ELF-1 (cell line): ENCODE measurements at regions not wholly inside any gene's neighbourhood (a gene's known extent, or its start where the extent isn't known, plus 50 kb on each side); places are given as distances from the start of the nearest gene placed in this dataset.

Experiments used
- DNase-seq: peaks from one replicate; pipeline ENCODE4 v3.0.0-alpha.2; 2016; ENCODE audit warnings: low read depth, low spot score

- no peak for DNase-seq
Measured at GRCh38 chr10:83250396-83250795, 888.9 kb upstream of the GHITM start.

- DNase-seq, result no peak
Measured at GRCh38 chr10:83252169-83252568, 887.1 kb upstream of the GHITM start.

- no peak for DNase-seq
Measured at GRCh38 chr10:83252596-83252995, 886.7 kb upstream of the GHITM start.

GRCh38 chr10:83253011-83253671 is 886.2 kb upstream of the GHITM start:
- DNase-seq, result no peak

- no peak for DNase-seq
Measured at GRCh38 chr10:83254698-83255097, 884.6 kb upstream of the GHITM start.

- no peak for DNase-seq
Measured at GRCh38 chr10:83262434-83262833, 876.9 kb upstream of the GHITM start.

- no peak for DNase-seq
Measured at GRCh38 chr10:83272666-83273434, 866.5 kb upstream of the GHITM start.

GRCh38 chr10:83274088-83274487 is 865.2 kb upstream of the GHITM start:
- DNase-seq, result peak; percentile 2

GRCh38 chr10:83276971-83277370 is 862.3 kb upstream of the GHITM start:
- DNase-seq, result peak; percentile 2

GRCh38 chr10:83283151-83283550 is 856.2 kb upstream of the GHITM start:
- DNase-seq, result no peak

- DNase-seq, result no peak
Measured at GRCh38 chr10:83287374-83287773, 851.9 kb upstream of the GHITM start.

- DNase-seq, result no peak
Measured at GRCh38 chr10:83289373-83289772, 849.9 kb upstream of the GHITM start.

- no peak for DNase-seq
Measured at GRCh38 chr10:83289948-83290347, 849.4 kb upstream of the GHITM start.

GRCh38 chr10:83301732-83302131 is 837.6 kb upstream of the GHITM start:
- no peak for DNase-seq

GRCh38 chr10:83302623-83303022 is 836.7 kb upstream of the GHITM start:
- DNase-seq, result no peak

GRCh38 chr10:83310688-83311087 is 828.6 kb upstream of the GHITM start:
- no peak for DNase-seq

GRCh38 chr10:83312570-83312969 is 826.7 kb upstream of the GHITM start:
- DNase-seq, result no peak

- no peak for DNase-seq
Measured at GRCh38 chr10:83332690-83333089, 806.6 kb upstream of the GHITM start.

GRCh38 chr10:83333566-83333965 is 805.7 kb upstream of the GHITM start:
- no peak for DNase-seq

GRCh38 chr10:83343676-83344075 is 795.6 kb upstream of the GHITM start:
- no peak for DNase-seq

- DNase-seq, result no peak
Measured at GRCh38 chr10:83346266-83346910, 792.9 kb upstream of the GHITM start.

GRCh38 chr10:83352588-83352987 is 786.7 kb upstream of the GHITM start:
- no peak for DNase-seq

- DNase-seq, result no peak
Measured at GRCh38 chr10:83354456-83354855, 784.9 kb upstream of the GHITM start.
